Fibroblast of lung (primary cell): ENCODE measurements at regions not wholly inside any gene's neighbourhood (a gene's known extent, or its start where the extent isn't known, plus 50 kb on each side); places are given as distances from the start of the nearest gene placed in this dataset.

Experiments
- DNase-seq, 2 donors: peaks; one replicate each; pipeline versions ENCODE4 v3.0.0 to v3.0.0-alpha.2; 2010; ENCODE audit warnings: low read depth in 2 of 2
- H2AFZ ChIP-seq: 2 replicates; pipeline ENCODE4 v1.5.1; 2012; ENCODE audit warnings: low read length, control low read depth, inconsistent platforms
- H3K27ac ChIP-seq: 2 replicates; pipeline ENCODE4 v1.5.1; 2011; ENCODE audit warnings: low read length, control low read depth; ENCODE audit not compliant: insufficient read depth
- H3K27me3 ChIP-seq: 2 replicates; pipeline ENCODE4 v1.5.1; 2011; ENCODE audit warnings: mild to moderate bottlenecking, low read length; ENCODE audit not compliant: control insufficient read depth, insufficient read depth
- H3K36me3 ChIP-seq: 2 replicates; pipeline ENCODE4 v1.5.1; 2011; ENCODE audit warnings: low read length; ENCODE audit not compliant: control insufficient read depth, insufficient read depth
- H3K4me1 ChIP-seq: 2 replicates; pipeline ENCODE4 v1.5.1; 2011; ENCODE audit warnings: low read length; ENCODE audit not compliant: control insufficient read depth, insufficient read depth; ENCODE audit errors: extremely low read depth
- H3K4me2 ChIP-seq: 2 replicates; pipeline ENCODE4 v1.5.1; 2011; ENCODE audit warnings: low read length, control low read depth; ENCODE audit not compliant: insufficient read depth; ENCODE audit errors: extremely low read depth
- H3K4me3 ChIP-seq, 4 experiments: fragments of 200-600 bp in 1 of 4; sonication (generic) in 1 of 4; replicated peaks in 1 of 4; 2 replicates each; pipeline ENCODE4 v1.5.1; 2011 to 2016; ENCODE audit warnings: low read length in 4 of 4, low read depth in 3 of 4, mild to moderate bottlenecking in 3 of 4, control low read depth in 2 of 4, inconsistent platforms in 1 of 4, mixed read lengths in 1 of 4; ENCODE audit not compliant: insufficient read depth in 1 of 4; ENCODE audit errors: control extremely low read depth in 1 of 4
- H3K79me2 ChIP-seq: 2 replicates; pipeline ENCODE4 v1.5.1; 2012; ENCODE audit warnings: mild to moderate bottlenecking, low read length, inconsistent platforms; ENCODE audit not compliant: control insufficient read depth, insufficient read depth
- H3K9ac ChIP-seq: 2 replicates; pipeline ENCODE4 v1.5.1; 2011; ENCODE audit warnings: mild to moderate bottlenecking, low read length, control low read depth; ENCODE audit not compliant: insufficient read depth
- H3K9me3 ChIP-seq: 2 replicates; pipeline ENCODE4 v1.5.1; 2012; ENCODE audit warnings: low read depth, low read length; ENCODE audit not compliant: control insufficient read depth, insufficient read depth
- H4K20me1 ChIP-seq: 2 replicates; pipeline ENCODE4 v1.5.1; 2011; ENCODE audit warnings: low read length; ENCODE audit not compliant: control insufficient read depth, insufficient read depth; ENCODE audit errors: extremely low read depth
- EZH2 ChIP-seq: IDR thresholded peaks from 2 replicates; pipeline ENCODE4 v1.5.1; 2012; ENCODE audit warnings: low read length, control low read depth, mild to moderate bottlenecking; ENCODE audit errors: missing control alignments
- TF ChIP-seq, protein P1 (sequence below), 2 donors: IDR thresholded peaks in 1 of 2; conservative IDR thresholded peaks in 1 of 2; 1 replicate in 1 of 2; 2 replicates in 1 of 2; pipeline ENCODE4 v1.5.1; 2011 to 2012; ENCODE audit warnings: low read length in 2 of 2, control low read depth in 1 of 2, inconsistent platforms in 1 of 2, low read depth in 1 of 2, mild to moderate bottlenecking in 1 of 2

DNA sequence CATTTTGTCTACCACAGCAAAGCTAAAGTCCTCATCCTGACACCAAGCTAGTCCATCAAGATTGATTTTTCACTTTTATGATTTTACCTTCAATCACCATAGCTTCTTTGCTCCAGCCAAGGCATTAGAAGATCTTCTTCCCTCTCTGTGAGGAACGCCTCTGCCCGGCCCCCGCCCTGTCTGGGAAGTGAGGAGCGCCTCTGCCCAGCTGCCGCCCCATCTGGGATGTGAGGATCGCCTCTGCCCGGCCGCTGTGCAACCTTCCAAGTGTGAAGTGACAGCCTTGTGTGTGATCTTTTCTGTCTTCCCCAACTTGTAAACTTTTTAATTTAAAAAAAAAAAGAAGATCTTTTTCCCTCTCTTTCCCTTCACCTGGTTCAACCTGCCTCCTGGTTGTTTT lies 210.5 kb upstream of the NREP start:
- H3K9ac ChIP-seq: no peak overlapping the region
- H3K27ac ChIP-seq: no peak overlapping the region
- H3K4me2 ChIP-seq: no peak overlapping the region
- H3K4me3 ChIP-seq: no peak overlapping the region
- H2AFZ ChIP-seq: no peak overlapping the region
- H4K20me1 ChIP-seq: no peaks in the 10 kb centered on the region
- no peaks in the 10 kb centered on the region for H3K36me3 ChIP-seq
- TF ChIP-seq, protein P1, sequence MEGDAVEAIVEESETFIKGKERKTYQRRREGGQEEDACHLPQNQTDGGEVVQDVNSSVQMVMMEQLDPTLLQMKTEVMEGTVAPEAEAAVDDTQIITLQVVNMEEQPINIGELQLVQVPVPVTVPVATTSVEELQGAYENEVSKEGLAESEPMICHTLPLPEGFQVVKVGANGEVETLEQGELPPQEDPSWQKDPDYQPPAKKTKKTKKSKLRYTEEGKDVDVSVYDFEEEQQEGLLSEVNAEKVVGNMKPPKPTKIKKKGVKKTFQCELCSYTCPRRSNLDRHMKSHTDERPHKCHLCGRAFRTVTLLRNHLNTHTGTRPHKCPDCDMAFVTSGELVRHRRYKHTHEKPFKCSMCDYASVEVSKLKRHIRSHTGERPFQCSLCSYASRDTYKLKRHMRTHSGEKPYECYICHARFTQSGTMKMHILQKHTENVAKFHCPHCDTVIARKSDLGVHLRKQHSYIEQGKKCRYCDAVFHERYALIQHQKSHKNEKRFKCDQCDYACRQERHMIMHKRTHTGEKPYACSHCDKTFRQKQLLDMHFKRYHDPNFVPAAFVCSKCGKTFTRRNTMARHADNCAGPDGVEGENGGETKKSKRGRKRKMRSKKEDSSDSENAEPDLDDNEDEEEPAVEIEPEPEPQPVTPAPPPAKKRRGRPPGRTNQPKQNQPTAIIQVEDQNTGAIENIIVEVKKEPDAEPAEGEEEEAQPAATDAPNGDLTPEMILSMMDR (conservative IDR thresholded peaks at IDR 0.05 in 1 of 2, IDR thresholded peaks at IDR 0.05 in 1 of 2; ENCODE audit: low read depth in 1 of 2, low read length in 2 of 2): no peak
- TF ChIP-seq EZH2: no peak
- no peaks in the 10 kb centered on the region for H3K27me3 ChIP-seq
- H3K9me3 ChIP-seq: no peaks in the 10 kb centered on the region
- H3K79me2 ChIP-seq: no peaks in the 10 kb centered on the region
- H3K4me1 ChIP-seq: no peaks in the 10 kb centered on the region
- DNase-seq: no peak

DNA sequence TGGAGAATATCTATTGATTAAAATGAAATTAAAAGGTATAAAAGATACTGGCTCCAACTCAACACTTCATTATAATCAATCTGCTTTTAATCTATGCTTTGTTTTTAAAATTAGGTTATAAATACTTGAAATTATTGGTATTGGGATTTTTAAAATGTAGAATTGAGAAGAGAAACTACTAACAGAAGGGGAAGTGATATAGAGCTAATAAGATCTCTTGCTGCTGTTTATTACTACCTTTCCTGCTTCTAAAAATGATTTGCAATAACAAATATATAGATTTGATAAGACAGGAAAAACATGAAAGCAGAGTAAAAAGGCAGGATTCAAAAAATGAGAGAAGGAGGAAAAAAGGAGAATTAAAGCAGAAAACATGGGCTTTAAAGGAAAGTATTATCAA lies 209.3 kb upstream of the NREP start:
- Histone ChIP-seq H4K20me1 (no peaks in the 10 kb centered on the region), H3K9me3 (no peaks in the 10 kb centered on the region), H3K79me2 (no peaks in the 10 kb centered on the region), H3K4me2 (no peak overlapping the region), H3K4me1 (no peaks in the 10 kb centered on the region), H3K36me3 (no peaks in the 10 kb centered on the region), H2AFZ (no peak overlapping the region), H3K4me3 (no peak overlapping the region), H3K9ac (no peak overlapping the region), H3K27me3 (no peaks in the 10 kb centered on the region), H3K27ac (no peak overlapping the region)
- DNase-seq: no peak
- TF ChIP-seq, protein P1 (conservative IDR thresholded peaks at IDR 0.05 in 1 of 2, IDR thresholded peaks at IDR 0.05 in 1 of 2; ENCODE audit: low read depth in 1 of 2, low read length in 2 of 2): no peak
- TF ChIP-seq EZH2: no peak

DNA sequence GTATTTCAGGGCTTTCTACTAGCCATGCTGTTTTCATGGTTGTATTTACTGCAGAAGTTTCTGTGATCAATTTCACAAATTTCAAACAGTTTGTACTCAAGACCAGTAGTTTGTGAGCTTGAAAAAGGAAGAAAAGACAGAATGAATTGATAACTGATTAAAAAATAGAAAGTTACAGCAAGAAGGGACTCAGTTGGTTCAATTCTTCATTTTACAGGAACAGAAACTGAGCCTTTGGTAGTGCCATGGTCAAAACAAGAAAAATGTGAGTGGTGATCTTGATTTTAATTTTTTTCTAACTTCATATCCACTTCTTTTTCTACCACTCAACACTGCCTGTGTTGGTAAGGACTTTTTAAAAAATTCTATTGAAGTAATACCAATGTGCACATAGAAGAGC lies 206.6 kb upstream of the NREP start:
- no peaks in the 10 kb centered on the region for H4K20me1 ChIP-seq
- no peak for TF ChIP-seq EZH2
- TF ChIP-seq, protein P1 (conservative IDR thresholded peaks at IDR 0.05 in 1 of 2, IDR thresholded peaks at IDR 0.05 in 1 of 2; ENCODE audit: low read depth in 1 of 2, low read length in 2 of 2): no peak
- no peaks in the 10 kb centered on the region for H3K27me3 ChIP-seq
- H3K4me2 ChIP-seq: no peak overlapping the region
- no peaks in the 10 kb centered on the region for H3K79me2 ChIP-seq
- H3K9ac ChIP-seq: no peak overlapping the region
- no peak overlapping the region for H2AFZ ChIP-seq
- no peak for DNase-seq
- H3K27ac ChIP-seq: no peak overlapping the region
- H3K4me3 ChIP-seq: no peak overlapping the region
- no peaks in the 10 kb centered on the region for H3K9me3 ChIP-seq
- H3K36me3 ChIP-seq: no peaks in the 10 kb centered on the region
- peaks cover 3% of the 10 kb centered on the region for H3K4me1 ChIP-seq
